OCI-LY3 (cell line): ENCODE measurements at regions not wholly inside any gene's neighbourhood (a gene's known extent, or its start where the extent isn't known, plus 50 kb on each side); places are given as distances from the start of the nearest gene placed in this dataset.
"Not testable (repeated sequence)": the region's sequence is repeated elsewhere in the genome, so short reads cannot be mapped to it uniquely, and the experiment has no call there.

Source experiments
- CTCF ChIP-seq: fragments of 200-600, 300-600 bp; sonication (generic); IDR thresholded peaks from 2 replicates; pipeline ENCODE4 v1.5.1; 2014; ENCODE audit warnings: antibody characterized with exemption, low read length, low read depth
- EZH2phosphoT487 ChIP-seq: fragments of 200-600 bp; shearing (Covaris generic); IDR thresholded peaks from 2 replicates; pipeline ENCODE4 v1.6.1; 2018; ENCODE audit warnings: antibody characterized with exemption, mixed run types, low read depth

GRCh38 chr9:62915168-62915567 lies 1725.3 kb downstream of the SPATA31A7 start:
- not testable (repeated sequence) for TF ChIP-seq CTCF, EZH2phosphoT487
